HG02678 (cell line): ENCODE measurements at regions not wholly inside any gene's neighbourhood (a gene's known extent, or its start where the extent isn't known, plus 50 kb on each side); places are given as distances from the start of the nearest gene placed in this dataset.

Source experiments
- ATAC-seq: cut with Tn5 transposase; IDR thresholded peaks from one replicate; pipeline ENCODE4 v1.9.1; 2021; ENCODE audit warnings: mild to moderate bottlenecking, moderate library complexity; ENCODE audit not compliant: unreplicated experiment

DNA sequence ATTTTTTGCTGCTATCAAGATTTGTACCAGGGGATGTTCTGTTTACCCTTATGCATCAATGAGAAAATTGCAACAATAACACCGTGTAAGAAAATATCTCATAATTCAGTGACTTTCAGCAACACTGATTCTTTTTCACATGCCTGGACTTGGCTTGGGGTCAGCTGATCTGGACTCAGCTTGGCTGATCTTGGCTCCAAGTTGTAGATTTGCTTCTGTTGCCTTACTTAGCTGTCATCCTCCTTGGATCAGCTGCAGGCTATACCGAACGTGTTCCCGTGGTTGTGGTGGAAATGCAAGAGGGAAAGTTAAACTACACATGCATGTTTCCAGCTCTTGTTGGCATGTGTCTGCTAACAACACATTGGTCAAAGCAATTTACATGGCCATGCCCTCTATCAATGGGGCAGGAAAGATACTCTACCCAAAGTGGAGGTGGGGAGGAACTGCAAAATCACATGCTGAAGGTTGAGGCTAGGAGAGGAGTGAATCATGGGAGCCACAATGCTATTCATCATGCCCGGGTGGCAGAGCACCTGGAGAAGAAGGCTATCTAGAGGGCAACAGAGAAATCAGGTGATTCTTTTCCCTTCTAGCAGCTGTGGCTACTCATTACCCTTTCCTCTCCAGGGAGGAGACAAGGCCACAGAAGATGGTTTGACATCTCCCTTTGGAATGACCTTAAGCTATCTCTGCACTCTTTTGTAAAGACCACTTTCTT lies 1276.3 kb upstream of the AUTS2 start:
- ATAC-seq, result no peak

DNA sequence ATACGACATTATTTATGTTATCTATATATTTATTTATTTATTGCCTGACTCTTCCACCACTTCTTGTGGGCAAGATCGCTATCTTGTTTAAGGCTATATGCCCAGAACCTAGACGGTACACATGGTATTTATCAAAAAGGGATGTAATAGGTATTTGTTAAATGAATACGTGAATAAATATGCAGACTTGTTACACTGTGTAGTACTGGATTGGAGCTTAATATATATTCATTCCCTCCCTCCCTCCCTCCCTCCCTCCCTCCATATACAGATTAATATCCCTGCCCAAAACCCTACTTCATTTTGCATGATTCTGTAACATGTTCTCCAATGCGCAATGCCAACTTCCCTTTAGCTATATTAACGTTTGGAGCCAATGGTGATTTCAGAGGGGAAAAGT lies 1273.7 kb upstream of the AUTS2 start:
- no peak for ATAC-seq

DNA sequence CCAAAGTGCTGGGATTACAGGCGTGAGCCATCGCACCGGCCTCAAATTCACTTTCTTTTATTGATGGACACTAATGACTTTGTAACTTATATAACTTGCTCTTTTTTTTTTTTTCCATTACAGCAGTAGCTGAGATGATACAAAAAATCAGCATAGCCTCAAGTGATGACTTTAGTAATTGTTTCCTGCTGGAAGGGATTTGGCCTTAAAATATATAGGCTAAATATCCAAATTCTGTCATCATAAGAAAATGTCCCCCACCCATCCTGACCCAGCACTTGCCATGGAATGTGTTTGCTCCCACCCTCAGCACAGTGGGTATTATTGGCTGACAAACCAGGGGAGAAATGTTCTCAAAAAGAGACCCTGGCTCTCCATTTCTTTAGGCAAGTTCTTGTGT lies 1264.1 kb upstream of the AUTS2 start:
- ATAC-seq, result no peak

DNA sequence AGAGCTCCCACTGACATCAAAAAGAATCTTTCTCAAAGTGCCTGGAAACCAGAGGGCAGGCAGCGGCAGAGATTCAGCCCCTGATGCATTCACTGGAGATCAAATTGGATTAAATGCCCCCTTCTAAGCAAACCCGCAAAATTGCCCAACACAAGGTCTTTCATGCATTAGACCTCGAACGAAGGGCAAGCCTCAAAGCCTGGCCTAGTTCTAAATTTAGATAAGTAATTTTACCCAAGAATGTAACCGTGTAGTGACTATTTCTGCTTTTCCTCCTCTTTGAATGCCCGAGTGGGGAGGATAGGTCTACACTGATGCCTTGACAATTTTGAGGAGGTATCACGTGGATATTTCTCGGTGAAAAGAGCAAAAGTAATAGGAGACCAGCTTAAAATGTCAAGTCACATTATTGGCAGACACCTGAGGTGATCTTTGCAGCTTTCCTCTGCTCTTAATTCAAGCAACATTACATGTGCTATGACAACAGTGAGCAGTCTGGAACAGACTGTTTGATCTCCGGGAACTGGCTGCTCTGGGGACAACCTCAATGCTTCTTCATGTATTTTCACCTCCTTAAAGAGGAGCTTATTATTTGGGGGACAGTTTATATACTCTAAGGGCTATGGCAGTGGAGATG lies 1263.5 kb upstream of the AUTS2 start:
- ATAC-seq, result no peak

DNA sequence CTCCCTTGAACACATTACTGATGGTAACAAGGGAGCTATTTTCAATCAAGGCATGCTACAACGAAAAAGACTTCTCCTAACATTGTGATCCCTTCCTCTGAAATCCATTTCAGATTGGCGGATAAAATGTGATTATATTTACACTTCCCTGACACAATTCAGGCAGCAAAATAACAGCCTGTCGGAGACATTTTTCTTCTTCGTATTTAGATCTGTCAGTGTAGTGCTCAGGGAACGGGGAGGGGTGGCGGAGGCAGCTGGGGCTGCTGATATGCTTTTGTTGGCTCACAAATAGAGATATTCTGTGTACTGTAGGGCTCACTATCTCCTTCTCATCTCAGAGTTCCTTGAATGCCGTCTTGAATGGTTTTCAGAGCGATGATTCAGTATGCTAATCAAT lies 1261.7 kb upstream of the AUTS2 start:
- no peak for ATAC-seq

DNA sequence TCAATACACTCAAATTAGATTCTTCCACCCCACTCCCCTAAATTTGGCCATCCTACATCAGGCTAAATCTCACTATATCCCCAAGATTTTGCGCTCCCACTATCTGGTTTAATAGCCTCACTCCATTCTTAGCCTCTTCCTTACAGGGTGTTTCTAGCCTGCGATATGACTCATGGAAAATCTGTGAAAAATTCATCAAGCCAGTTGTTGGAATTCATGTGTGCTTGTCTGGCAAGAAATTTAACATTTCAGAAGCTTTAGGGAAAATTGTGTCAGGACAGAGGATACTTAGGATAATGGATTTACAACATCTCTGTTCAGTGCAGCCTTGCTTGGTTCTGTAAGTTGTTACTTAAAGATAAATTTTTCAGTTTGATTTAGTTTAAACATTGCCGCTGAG lies 1249.9 kb upstream of the AUTS2 start:
- no peak for ATAC-seq

DNA sequence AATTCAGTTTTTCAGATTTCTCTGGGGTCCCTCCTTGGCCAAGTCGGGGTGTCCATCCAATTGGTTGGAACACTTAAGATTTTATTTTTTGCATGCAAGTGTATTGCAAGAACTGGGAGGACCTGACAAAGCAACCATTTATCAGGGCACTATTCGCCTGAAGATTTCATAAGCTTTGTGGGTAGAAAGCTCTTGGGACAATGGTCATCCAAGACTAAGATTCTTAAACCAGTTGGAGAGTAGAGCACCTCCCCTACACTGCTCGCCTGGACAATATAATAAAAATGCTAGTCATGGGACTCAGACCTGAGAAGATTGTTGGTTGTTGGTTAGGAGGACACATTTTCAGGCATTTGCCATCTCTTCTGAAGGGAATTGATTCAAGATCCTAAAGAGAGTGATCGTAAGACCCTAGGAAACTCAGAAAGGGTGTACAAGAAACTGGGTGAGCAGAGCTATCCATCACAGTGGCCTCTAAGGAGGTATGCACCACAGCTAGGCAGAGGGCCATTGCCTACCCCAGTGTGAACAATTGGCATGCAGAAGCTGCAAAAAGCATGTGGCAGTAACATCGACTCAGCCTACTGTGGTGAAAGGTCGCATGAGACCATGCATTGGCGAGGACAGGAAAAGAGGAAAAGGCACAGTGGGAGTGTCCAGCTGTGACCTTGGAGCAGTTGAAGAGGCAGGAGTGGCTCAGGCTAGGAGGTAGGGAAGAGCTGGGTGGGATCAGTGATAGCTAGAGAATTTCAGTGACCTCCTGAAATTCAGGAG lies 1235.3 kb upstream of the AUTS2 start:
- no peak for ATAC-seq

DNA sequence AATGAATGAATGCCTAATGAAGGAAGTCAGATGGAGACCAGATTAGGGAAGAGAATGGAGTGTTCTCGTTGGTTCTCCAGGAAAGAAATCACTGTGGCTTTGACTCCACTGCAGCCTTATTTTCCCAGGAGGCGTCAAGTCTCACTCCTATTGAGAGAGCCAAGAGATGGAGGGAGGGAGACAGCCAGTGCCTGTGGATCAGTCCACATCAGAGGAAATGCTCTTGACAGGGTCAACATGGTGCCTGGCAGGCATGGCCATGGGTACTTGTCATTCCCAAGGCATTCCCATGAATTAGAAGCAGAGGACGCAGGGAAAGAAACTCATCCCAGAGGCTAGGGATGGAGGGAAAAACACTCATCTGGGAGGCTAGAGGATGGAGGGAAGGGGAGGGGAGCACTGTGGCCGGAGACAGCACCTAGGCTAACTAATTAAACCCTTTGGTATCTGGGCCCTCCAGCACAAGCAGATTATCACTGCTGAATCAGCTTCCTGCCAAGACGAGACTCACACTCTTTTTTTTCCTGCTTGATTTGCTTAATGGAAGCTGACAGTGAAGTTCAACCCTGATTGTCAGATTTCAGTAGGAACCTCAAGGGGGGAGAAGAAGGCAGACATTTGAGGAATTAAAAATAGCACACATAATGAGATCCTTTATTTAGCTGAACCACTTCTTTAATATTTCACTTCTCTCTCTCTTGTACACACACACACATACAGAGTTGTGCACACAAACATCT lies 1233.2 kb upstream of the AUTS2 start:
- ATAC-seq, result no peak

DNA sequence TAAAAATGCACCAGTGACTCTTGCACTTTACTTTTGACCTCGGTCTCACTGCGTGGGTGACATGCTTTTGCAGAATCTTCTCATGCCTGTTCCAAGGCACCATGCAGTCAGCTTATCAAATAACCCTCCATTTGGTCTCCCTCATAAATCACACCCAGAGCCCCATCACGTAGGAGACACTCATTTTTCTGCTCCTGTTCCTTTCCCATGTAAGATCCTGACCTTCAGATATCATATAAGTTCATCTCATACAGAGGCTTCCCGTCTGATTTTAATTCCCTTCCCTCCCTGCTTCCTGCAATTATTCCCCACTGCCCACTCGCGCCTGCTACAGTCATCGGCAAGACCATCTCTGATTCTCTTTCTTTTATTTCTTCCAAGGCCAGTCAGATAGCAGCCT lies 1226.3 kb upstream of the AUTS2 start:
- no peak for ATAC-seq

DNA sequence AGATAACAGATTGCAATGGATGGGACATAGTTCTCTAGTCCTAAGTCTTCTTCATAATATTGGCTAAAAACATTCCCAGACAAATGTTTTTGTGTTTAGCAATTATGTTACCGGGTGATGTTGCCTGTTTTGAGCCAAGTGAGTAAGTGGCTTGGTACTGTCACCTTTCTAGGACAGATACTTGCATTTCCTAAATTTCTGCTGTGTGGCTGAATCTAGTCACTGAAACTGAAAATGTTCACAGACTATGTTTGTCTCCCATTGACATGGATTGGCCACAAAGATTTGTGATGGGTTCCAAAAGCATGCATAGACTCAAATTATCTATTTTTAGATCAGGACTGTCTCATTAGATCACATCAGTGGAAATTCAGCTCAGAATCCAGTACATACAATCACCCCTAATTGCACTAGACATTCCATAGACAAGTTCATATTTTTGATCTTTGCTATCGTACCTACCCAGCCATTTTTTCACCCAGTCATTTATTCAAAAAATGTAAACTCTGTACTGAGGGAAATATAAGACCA lies 1222.1 kb upstream of the AUTS2 start:
- no peak for ATAC-seq

DNA sequence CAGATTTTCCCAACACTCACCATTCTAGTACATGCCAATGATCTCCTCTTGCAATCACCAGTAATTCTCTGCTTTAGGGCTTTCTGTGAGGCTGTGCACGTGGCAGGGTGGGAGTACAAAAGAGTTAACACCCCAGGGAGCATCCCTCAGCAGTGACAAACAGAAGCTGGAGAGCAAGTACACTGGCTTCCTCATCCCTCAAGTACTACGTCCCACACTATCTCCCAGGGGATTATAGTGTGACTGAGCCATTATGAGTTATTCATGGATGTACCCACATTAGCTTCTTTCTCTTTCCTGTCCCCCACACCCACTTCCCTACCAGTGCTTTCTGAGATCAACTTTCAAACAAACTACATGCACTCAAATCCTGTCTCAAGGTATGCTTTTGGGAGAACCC lies 1216.5 kb upstream of the AUTS2 start:
- ATAC-seq, result no peak

DNA sequence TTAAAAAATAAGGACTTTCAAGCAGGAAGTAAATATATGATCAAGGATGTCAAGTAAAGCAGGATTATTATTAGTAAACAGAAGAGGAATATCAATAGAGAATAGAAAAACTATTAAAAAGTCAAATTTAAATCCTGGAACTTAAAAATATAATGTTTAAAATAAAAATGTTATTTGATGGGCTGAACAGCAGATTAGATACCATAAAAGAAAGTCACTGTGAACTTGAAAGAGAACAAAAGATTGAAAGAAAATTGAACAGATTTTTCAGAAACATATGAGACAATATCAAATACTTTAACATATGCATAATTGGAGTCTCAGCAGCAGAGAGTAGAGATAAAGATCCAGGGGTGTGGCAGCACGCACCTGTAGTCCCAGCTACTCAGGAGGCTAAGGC lies 1213.7 kb upstream of the AUTS2 start:
- ATAC-seq, result no peak

DNA sequence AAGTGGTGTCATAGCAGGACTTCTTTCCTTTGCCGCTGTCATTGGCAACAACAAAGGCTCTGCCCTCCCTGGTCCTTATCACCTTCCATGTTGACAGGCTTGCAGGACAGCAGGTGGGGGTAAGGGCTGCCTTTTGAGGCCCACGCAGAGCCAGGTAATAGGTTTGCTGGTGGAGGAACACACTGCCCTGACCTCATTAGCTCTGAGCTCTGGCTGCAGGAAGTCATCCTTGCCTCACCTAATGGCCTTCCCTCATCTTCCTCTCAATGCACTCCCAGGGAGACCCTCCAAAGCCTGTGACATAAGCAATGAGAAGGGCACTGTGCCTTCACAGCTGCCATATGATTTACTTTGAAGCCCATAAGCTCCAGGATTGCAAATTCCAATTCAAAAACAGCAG lies 1205.2 kb upstream of the AUTS2 start:
- no peak for ATAC-seq

DNA sequence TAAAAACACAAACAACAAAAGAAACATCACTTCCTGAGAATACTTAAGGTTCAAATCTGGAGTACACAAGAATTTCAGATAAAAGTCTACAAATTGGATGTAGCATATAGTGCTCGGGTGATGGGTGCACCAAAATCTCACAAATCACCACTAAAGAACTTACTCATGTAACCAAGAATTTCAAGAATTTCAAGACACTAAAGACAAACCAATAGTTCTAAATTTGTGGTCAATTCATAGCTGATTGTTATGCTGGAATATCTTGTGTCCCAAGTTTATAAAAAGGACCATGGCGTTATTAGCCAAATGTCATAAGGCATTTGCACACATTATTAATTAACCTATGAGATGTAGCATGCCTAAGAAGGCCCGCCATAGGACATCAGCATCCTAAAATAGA lies 1204.1 kb upstream of the AUTS2 start:
- no peak for ATAC-seq

DNA sequence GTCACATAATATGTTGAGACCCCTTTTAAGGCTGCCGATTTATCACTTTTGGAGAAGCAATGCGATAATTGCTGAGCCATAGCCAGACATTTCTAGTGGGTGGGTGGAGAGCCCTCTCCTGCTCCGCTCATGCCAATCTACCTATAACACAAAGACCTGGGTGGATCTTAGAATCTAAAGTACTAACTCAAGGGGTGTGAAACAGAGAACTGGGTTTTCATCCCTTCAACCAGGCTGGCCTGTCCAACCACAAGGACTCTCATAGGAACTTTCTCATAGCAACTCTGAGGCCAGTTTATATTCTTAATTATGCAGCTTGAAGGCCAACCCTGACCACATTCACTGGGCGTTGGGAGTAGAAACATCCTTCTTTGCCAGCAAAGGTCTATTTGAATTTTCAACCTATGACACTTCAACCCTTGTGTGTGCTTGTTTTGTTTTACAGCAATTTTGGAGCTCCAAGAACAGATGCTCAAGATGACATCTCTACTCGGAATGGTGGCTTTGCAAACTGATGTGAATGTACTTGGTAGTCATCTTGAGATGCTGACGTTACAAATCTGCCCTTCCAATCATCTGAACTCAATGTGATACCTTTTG lies 1198.2 kb upstream of the AUTS2 start:
- ATAC-seq, result no peak

DNA sequence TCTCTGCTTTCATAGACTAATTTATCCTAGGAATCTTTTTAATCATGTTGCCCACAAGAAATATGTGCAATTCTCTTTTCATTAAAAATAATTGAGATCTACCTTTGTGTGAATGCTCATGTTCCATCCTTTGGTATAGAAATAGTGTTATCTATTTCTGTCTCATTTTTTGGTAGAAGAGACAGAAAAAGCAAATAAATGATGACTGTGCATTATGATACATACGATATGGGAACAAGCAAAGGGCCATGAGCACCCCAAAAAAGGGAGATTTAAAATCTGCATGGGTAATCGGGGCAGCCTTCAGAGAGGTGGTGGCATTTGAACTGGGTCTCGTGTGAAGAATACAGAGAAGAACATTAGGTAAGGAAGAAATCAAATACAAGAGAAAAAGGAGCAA lies 1197.5 kb upstream of the AUTS2 start:
- ATAC-seq, result no peak

DNA sequence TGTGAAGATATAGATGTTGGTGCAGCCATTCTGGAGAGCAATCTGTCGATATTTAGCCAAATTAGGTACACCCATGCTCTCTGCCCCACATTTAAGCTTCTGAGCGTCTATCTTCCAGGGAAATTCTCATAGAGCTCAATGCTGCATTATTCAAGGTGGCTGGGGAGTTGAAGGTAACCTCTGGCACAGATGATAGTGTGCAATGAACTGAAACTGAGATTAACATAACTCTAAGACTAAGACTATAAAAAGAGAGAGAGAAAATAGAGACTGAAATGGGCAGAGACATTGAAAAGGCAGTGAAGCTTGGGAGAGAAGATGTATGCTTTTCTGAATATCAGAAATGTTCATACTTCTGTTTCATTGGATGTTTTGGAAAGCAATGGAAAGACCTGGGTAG lies 1197.0 kb upstream of the AUTS2 start:
- no peak for ATAC-seq

DNA sequence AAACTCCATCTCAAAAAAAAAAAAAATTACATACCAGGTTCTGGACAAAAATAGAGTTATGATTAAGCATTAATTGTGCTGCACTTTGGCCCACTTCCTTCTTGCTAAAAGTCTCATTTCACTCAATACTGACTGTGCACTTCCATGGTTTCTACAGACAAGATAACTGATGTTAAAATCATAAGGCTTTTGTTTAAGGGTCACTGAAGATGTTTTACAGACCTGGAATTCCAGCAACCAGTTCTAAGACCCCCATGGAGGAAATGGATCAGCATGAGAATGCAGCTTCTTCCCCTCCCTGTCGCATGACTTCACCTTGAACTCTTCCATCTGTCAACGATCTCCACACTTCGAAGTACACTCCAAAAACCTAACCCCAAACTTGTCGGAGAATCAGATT lies 1191.8 kb upstream of the AUTS2 start:
- no peak for ATAC-seq

DNA sequence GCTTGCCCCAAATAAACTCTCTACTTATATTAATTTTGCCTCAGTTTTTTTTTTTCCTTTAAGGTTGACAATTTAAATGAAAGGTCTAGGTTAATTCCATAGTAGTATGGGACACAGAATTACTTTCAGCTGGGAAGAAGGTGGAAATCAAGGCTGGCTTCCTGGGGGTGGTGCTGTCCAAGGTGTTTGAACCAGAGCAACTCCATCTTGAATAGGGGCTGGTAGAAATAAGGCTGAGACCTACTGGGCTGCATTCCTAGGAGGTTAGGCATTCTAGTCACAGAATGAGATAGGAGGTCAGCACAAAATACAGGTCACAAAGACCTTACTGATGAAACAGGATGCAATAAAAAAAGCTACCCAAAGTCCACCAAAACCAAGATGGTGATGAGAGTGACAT lies 1190.8 kb upstream of the AUTS2 start:
- ATAC-seq, result no peak

DNA sequence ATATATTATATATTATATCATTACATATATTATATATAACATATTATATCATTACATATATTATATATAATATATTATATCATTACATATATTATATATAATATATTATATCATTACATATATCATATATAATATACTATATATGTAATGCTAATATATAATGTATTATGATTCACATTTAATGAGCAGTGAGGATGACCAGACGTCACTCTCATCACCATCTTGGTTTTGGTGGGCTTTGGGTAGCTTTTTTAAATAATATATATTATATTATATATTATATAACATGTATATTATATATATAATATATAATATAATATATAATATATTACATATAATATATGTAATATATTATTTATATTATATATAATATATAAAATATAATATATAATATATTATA lies 1189.4 kb upstream of the AUTS2 start:
- ATAC-seq, result no peak

DNA sequence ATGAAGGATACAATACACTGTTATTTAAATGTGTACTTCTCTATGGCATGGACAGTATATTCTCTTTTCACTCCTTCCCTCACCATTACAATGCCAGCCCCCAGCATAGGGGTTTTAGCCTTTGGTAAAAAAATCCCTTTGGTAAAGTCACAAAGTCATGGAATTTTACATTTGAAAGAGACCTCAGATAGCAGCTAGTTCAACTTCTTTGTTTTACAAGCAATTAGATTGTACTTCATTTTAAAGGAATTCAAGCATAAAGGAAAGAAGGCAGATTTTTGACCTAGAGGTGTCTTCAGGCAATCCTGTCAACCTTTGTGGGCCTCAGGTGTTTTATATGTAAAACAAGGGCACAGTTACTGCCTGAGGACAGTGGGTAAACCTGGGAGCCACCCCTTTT lies 1188.4 kb upstream of the AUTS2 start:
- ATAC-seq, result no peak
